Fibroblast of the aortic adventitia (primary cell): ENCODE measurements at regions not wholly inside any gene's neighbourhood (a gene's known extent, or its start where the extent isn't known, plus 50 kb on each side); places are given as distances from the start of the nearest gene placed in this dataset.
"Not testable (repeated sequence)": the region's sequence is repeated elsewhere in the genome, so short reads cannot be mapped to it uniquely, and the experiment has no call there.

ENCODE experiments used
- DNase-seq: peaks from one replicate; pipeline ENCODE4 v3.0.0-alpha.2; 2010; ENCODE audit warnings: low read depth
- H3K4me3 ChIP-seq: 2 replicates; pipeline ENCODE4 v1.5.1; 2011; ENCODE audit warnings: low read depth, mild to moderate bottlenecking, control low read depth, low read length, moderate library complexity
- CTCF ChIP-seq: IDR thresholded peaks from 2 replicates; pipeline ENCODE4 v1.5.1; 2011; ENCODE audit warnings: mild to moderate bottlenecking, low read length, control low read depth, inconsistent platforms; ENCODE audit not compliant: insufficient read depth

DNA sequence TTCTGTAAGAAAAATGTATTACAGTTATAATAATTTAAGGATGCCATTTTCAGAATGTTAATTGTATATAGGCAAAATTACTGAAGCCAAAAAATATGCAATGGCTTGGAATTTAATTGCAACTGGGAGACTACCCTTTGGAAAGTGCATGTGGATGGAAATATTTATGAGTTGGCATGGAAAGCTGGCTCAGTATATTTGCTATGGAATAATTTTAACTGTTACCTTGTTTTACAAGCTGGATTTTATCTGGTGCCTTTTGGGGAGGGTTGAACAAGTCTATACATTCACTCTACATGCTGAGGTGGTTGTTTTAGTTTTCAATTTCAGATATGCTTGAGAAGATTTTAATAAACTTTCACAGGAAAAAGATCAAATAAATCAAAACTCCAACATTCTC lies 80.9 kb upstream of the ABCB5 start:
- TF ChIP-seq CTCF = no peak
- DNase-seq = no peak

DNA sequence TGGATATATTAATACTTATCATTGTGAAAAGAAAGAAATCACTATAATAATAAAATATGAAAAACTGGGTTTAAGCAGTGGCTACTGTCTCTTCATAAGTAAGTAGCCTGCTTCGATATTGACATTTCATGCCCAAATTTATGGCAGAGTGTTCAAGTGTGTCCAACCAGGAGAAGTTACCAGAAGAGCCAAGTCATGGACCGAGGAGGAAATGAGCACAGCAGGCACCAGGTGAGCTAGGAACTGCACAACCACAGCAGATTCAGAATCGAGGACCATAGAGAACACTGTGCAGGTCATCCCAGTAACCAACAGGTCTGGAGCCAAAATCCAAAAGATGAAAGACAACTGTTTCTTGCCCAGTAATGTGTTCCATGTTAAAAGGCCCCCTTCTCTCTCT lies 79.9 kb upstream of the ABCB5 start:
- no peak overlapping the region for H3K4me3 ChIP-seq
- TF ChIP-seq CTCF = no peak
- DNase-seq = no peak

More for the DNA sequence above, 80.9 kb upstream of the ABCB5 start:
- H3K4me3 ChIP-seq = no peak overlapping the region

- peak; percentile 23 for DNase-seq
- no peak overlapping the region for H3K4me3 ChIP-seq
- TF ChIP-seq CTCF = peak; percentile 20
Observed at GRCh38 chr7:20539201-20539600, 76.3 kb upstream of the ABCB5 start.

DNA sequence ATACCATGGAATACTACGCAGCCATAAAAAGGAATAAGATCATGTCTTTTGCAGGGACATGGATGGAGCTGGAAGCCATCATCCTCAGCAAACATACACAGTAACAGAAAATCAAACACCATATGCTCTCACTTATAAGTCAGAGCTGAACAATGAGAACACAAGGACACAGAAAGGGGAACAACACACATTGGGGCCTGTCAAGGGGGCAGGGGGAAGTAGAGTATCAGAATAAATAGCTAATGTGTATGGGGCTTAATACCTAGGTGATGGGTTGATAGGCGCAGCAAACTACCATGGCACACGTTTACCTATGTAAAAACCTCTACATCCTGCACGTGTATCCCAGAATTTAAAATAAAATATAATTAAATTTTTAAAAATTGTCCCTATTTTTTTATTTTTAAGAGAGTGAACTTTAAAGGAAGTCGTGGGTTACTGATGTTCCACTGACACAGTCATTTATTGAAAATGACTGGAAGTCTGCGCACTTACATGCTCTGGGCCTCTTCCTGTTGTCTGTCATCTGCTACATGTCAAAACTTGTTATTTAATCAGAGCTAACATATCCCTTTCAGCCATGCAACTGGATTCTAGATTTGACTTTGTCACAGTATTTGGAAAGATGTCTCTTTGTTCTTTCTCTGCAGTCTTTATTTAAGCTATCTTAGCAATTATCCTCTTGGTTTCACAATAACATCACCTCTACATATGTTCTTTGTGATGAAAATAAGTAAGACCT lies 73.7 kb upstream of the ABCB5 start:
- DNase-seq = no peak
- no peak overlapping the region for H3K4me3 ChIP-seq
- TF ChIP-seq CTCF = no peak

- DNase-seq = peak; percentile 65
- no peak overlapping the region for H3K4me3 ChIP-seq
- no peak for TF ChIP-seq CTCF
Observed at GRCh38 chr7:20542594-20542993, 72.9 kb upstream of the ABCB5 start.

- no peak overlapping the region for H3K4me3 ChIP-seq
- TF ChIP-seq CTCF = no peak
- no peak for DNase-seq
Observed at GRCh38 chr7:20543500-20543899, 72.0 kb upstream of the ABCB5 start.

GRCh38 chr7:20545016-20545415 lies 70.5 kb upstream of the ABCB5 start:
- no peak for DNase-seq
- no peak for TF ChIP-seq CTCF
- H3K4me3 ChIP-seq = no peak overlapping the region

DNA sequence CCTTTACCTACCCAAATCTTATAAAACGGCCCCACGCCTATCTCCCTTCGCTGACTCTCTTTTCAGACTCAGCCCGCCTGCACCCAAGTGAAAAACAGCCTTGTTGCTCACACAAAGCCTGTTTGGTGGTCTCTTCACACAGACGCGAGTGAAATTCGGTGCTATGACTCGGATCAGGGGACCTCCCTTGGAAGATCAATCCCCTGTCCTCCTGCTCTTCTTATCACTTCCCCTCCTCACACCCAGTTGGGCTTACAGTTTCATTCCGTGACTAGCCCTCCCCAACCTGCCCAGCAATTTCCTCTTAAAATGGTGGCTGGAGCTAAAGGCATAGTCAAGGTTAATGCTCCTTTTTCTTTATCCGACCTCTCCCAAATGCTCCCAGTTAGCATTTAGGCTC lies 68.5 kb upstream of the ABCB5 start:
- not testable (repeated sequence) for H3K4me3 ChIP-seq, DNase-seq
